H1 (cell line): ENCODE measurements at regions not wholly inside any gene's neighbourhood (a gene's known extent, or its start where the extent isn't known, plus 50 kb on each side); places are given as distances from the start of the nearest gene placed in this dataset.

Experiments
- CTCF ChIA-PET: fragments of 300-600 bp; sonication (Branson Sonifier 250); formaldehyde crosslinking; loops from one replicate; lab custom pipeline; 2021; ENCODE audit not compliant: partially characterized antibody; lab: Charles Lee
- POLR2A ChIA-PET: fragments of 300-600 bp; sonication (Branson Sonifier 250); formaldehyde crosslinking; loops from one replicate; lab custom pipeline; 2021; ENCODE audit warnings: inconsistent platforms; ENCODE audit not compliant: partially characterized antibody; lab: Charles Lee
- DNase-seq, 2 experiments: peaks; one replicate each; pipeline versions ENCODE4 v3.0.0 to v3.0.0-alpha.2; 2010 to 2022; ENCODE audit warnings: low spot score in 2 of 2, low read depth in 1 of 2, mixed read lengths in 1 of 2
- FAIRE-seq: peaks from 2 replicates; lab custom pipeline; 2011; peaks lifted over from hg19 to GRCh38; lab: Jason Lieb, UNC
- H2AFZ ChIP-seq: 2 replicates; pipeline ENCODE4 v1.8.1; 2012; ENCODE audit warnings: low read length, inconsistent platforms
- H2AK5ac ChIP-seq: 2 replicates; pipeline ENCODE4 v1.6.1; 2013; ENCODE audit warnings: low read depth, low read length
- H2BK120ac ChIP-seq: replicated peaks from 2 replicates; pipeline ENCODE3; 2013; ENCODE audit warnings: low read depth, low read length, inconsistent platforms
- H2BK12ac ChIP-seq: 2 replicates; pipeline ENCODE4 v1.6.1; 2013; ENCODE audit warnings: low read depth, low read length
- H2BK15ac ChIP-seq: 2 replicates; pipeline ENCODE4 v1.6.1; 2013; ENCODE audit warnings: low read length
- H2BK20ac ChIP-seq: 2 replicates; pipeline ENCODE4 v1.6.1; 2013; ENCODE audit warnings: low read length
- H2BK5ac ChIP-seq: 2 replicates; pipeline ENCODE4 v1.6.1; 2013; ENCODE audit warnings: low read depth, low read length
- H3K14ac ChIP-seq: 2 replicates; pipeline ENCODE4 v1.6.1; 2013; ENCODE audit warnings: inconsistent platforms; ENCODE audit not compliant: insufficient read length
- H3K18ac ChIP-seq: 2 replicates; pipeline ENCODE4 v1.6.1; 2013; ENCODE audit warnings: low read length; ENCODE audit errors: extremely low read depth
- H3K23ac ChIP-seq: 2 replicates; pipeline ENCODE4 v1.6.1; 2013; ENCODE audit warnings: inconsistent platforms; ENCODE audit not compliant: insufficient read length
- H3K23me2 ChIP-seq: 2 replicates; pipeline ENCODE4 v1.6.1; 2013; ENCODE audit warnings: low read depth, low read length
- H3K27ac ChIP-seq: 2 replicates; pipeline ENCODE4 v1.6.1; 2011; ENCODE audit warnings: low read depth, low read length, inconsistent platforms
- H3K27me3 ChIP-seq, 4 experiments: replicated peaks in 1 of 4; 1 replicate in 1 of 4; 2 replicates in 3 of 4; pipeline versions ENCODE4 v1.6.1 to v1.8.1; 2011 to 2013; ENCODE audit warnings: low read length in 3 of 4, mild to moderate bottlenecking in 3 of 4, inconsistent platforms in 2 of 4, mixed read lengths in 2 of 4, moderate library complexity in 1 of 4; ENCODE audit not compliant: control insufficient read depth in 3 of 4, insufficient read depth in 3 of 4; ENCODE audit errors: extremely low read depth in 1 of 4
- H3K36me3 ChIP-seq, 4 experiments: 2 replicates each; pipeline versions ENCODE4 v1.6.1 to v1.8.1; 2011 to 2013; ENCODE audit warnings: mild to moderate bottlenecking in 4 of 4, low read length in 3 of 4, moderate library complexity in 2 of 4, control low read depth in 1 of 4, inconsistent platforms in 1 of 4; ENCODE audit not compliant: insufficient read depth in 4 of 4, control insufficient read depth in 2 of 4
- H3K4ac ChIP-seq: replicated peaks from 2 replicates; pipeline ENCODE3; 2013; ENCODE audit warnings: low read length, low read depth, mixed read lengths, inconsistent platforms; ENCODE audit not compliant: insufficient read length
- H3K4me1 ChIP-seq, 4 experiments: replicated peaks in 1 of 4; 1 replicate in 1 of 4; 2 replicates in 3 of 4; pipeline versions ENCODE4 v1.6.1 to v1.8.1; 2011 to 2013; ENCODE audit warnings: low read length in 3 of 4, inconsistent platforms in 2 of 4, mixed read lengths in 1 of 4; ENCODE audit not compliant: insufficient read depth in 4 of 4, control insufficient read depth in 3 of 4
- H3K4me2 ChIP-seq, 2 experiments: 2 replicates each; pipeline versions ENCODE4 v1.6.1 to v1.8.1; 2011 to 2013; ENCODE audit warnings: low read depth in 2 of 2, low read length in 2 of 2, control low read depth in 1 of 2, inconsistent platforms in 1 of 2, mild to moderate bottlenecking in 1 of 2; ENCODE audit not compliant: insufficient read depth in 1 of 2
- H3K4me3 ChIP-seq, 4 experiments: fragments of 200-600, 300-600 bp in 1 of 4; sonication (generic), shearing (Covaris generic), sonication (Bioruptor Twin) in 1 of 4; 2 replicates each; pipeline versions ENCODE4 v1.5.1 to v1.8.1; 2011 to 2016; ENCODE audit warnings: low read length in 4 of 4, low read depth in 3 of 4, control low read depth in 2 of 4, inconsistent platforms in 2 of 4, mild to moderate bottlenecking in 2 of 4, mixed read lengths in 1 of 4, moderate library complexity in 1 of 4; ENCODE audit not compliant: insufficient read depth in 2 of 4; ENCODE audit errors: extremely low read depth in 1 of 4
- H3K56ac ChIP-seq: replicated peaks from 2 replicates; pipeline ENCODE3; 2013; ENCODE audit warnings: low read depth, mild to moderate bottlenecking, mixed read lengths, low read length, inconsistent platforms; ENCODE audit not compliant: insufficient read length
- H3K79me1 ChIP-seq: 2 replicates; pipeline ENCODE4 v1.6.1; 2013; ENCODE audit warnings: low read depth, low read length, control low read depth
- H3K79me2 ChIP-seq, 2 experiments: 2 replicates each; pipeline versions ENCODE4 v1.6.1 to v1.8.1; 2012 to 2013; ENCODE audit warnings: low read length in 2 of 2, mild to moderate bottlenecking in 2 of 2, inconsistent platforms in 1 of 2; ENCODE audit not compliant: insufficient read depth in 2 of 2, control insufficient read depth in 1 of 2
- H3K9ac ChIP-seq, 4 experiments: replicated peaks in 1 of 4; 1 replicate in 1 of 4; 2 replicates in 3 of 4; pipeline versions ENCODE4 v1.6.1 to v1.8.1; 2011 to 2013; ENCODE audit warnings: low read depth in 3 of 4, low read length in 3 of 4, control low read depth in 2 of 4, mild to moderate bottlenecking in 2 of 4, moderate library complexity in 2 of 4, inconsistent platforms in 1 of 4; ENCODE audit errors: extremely low read depth in 1 of 4
- H3K9me3 ChIP-seq, 2 experiments: 2 replicates each; pipeline versions ENCODE4 v1.6.1 to v1.8.1; 2012 to 2013; ENCODE audit warnings: mild to moderate bottlenecking in 2 of 2, moderate library complexity in 2 of 2, control low read depth in 1 of 2, inconsistent platforms in 1 of 2, low read depth in 1 of 2, low read length in 1 of 2, mixed read lengths in 1 of 2; ENCODE audit not compliant: insufficient read depth in 2 of 2
- H4K20me1 ChIP-seq, 2 experiments: replicated peaks in 1 of 2; 2 replicates each; pipeline versions ENCODE3 to v1.8.1; 2011 to 2013; ENCODE audit warnings: inconsistent platforms in 2 of 2, low read length in 2 of 2, mild to moderate bottlenecking in 1 of 2; ENCODE audit not compliant: insufficient read depth in 2 of 2, control insufficient read depth in 1 of 2
- H4K5ac ChIP-seq: 2 replicates; pipeline ENCODE4 v1.6.1; 2013; ENCODE audit warnings: low read length, low read depth, mixed read lengths, inconsistent platforms; ENCODE audit not compliant: insufficient read length
- H4K8ac ChIP-seq: 2 replicates; pipeline ENCODE4 v1.8.0; 2013; ENCODE audit warnings: mild to moderate bottlenecking, moderate library complexity, low read length, inconsistent platforms; ENCODE audit not compliant: insufficient read depth; ENCODE audit errors: extremely low read depth
- H4K91ac ChIP-seq: replicated peaks from 2 replicates; pipeline ENCODE3; 2013; ENCODE audit warnings: low read length, mixed read lengths, inconsistent platforms; ENCODE audit not compliant: insufficient read length
- SAP30 ChIP-seq: fragments of 300-600 bp; sonication (generic); IDR thresholded peaks from 2 replicates; pipeline ENCODE4 v1.7.1; 2012; ENCODE audit warnings: low read length, moderate library complexity, mild to moderate bottlenecking, inconsistent platforms; ENCODE audit not compliant: insufficient read depth, insufficient replicate concordance
- SIN3A ChIP-seq, 2 experiments: IDR thresholded peaks in 1 of 2; conservative IDR thresholded peaks in 1 of 2; 2 replicates each; pipeline ENCODE4 v1.6.1; 2011 to 2012; ENCODE audit warnings: low read length in 2 of 2, improper control_type of control experiment in 1 of 2, low read depth in 1 of 2, mild to moderate bottlenecking in 1 of 2
- SIRT6 ChIP-seq: IDR thresholded peaks from one replicate; pipeline ENCODE4 v1.7.1; 2012; ENCODE audit warnings: low read length, inconsistent platforms
- TAF7 ChIP-seq: optimal IDR thresholded peaks from 2 replicates; pipeline ENCODE3; 2011; ENCODE audit warnings: low read depth, mild to moderate bottlenecking, inconsistent platforms, low read length, moderate library complexity, borderline replicate concordance
- TCF12 ChIP-seq: IDR thresholded peaks from 2 replicates; pipeline ENCODE4 v1.6.1; 2011; ENCODE audit warnings: low read depth, mild to moderate bottlenecking, low read length
- WGBS, 2 experiments: shearing (Covaris generic) in 1 of 2; methylation state at CpG; one replicate each; pipeline versions ENCODE4 v1.1.6 to v1.1.7; 2013 to 2015; ENCODE audit warnings: low lambda C conversion rate in 2 of 2, mixed read lengths in 2 of 2, inconsistent platforms in 1 of 2, low coverage in 1 of 2, missing lambda C conversion rate in 1 of 2; ENCODE audit not compliant: insufficient replicate concordance in 2 of 2, insufficient coverage in 1 of 2, insufficient read length in 1 of 2; ENCODE audit errors: extremely low coverage in 1 of 2, missing lambda C conversion rate in 1 of 2; 5-methylcytosine and 5-hydroxymethylcytosine counted together

GRCh38 chr4:20592663-20593062 lies 107.6 kb upstream of the PACRGL start:
- no peak overlapping the region for H2BK12ac ChIP-seq
- ChIA-PET POLR2A (no interaction called here), CTCF (interaction anchor here (0.6 to 1.7 kb wide), 3 partner anchors 8 to 19 kb away, joined by 3 to 4 read pairs (median 3); no protein-coding TSS in a partner anchor)
- H3K14ac ChIP-seq = no peak overlapping the region
- H3K36me3 ChIP-seq = no peaks in the 10 kb centered on the region
- H4K91ac ChIP-seq = no peak overlapping the region
- H3K27me3 ChIP-seq = no peaks in the 10 kb centered on the region
- H3K79me1 ChIP-seq = no peaks in the 10 kb centered on the region
- H3K23me2 ChIP-seq = no peaks in the 10 kb centered on the region
- H3K9me3 ChIP-seq = no peaks in the 10 kb centered on the region
- H2BK20ac ChIP-seq = no peak overlapping the region
- H2BK15ac ChIP-seq = no peak overlapping the region
- TF ChIP-seq TAF7 (no peak), TCF12 (no peak), SAP30 (no peak), SIN3A (conservative IDR thresholded peaks at IDR 0.05 in 1 of 2, IDR thresholded peaks at IDR 0.05 in 1 of 2; ENCODE audit: low read depth in 1 of 2, low read length in 2 of 2) (no peak), SIRT6 (no peak)
- DNase-seq (no peak), FAIRE-seq (no peak)
- H4K20me1 ChIP-seq = no peaks in the 10 kb centered on the region
- no peak overlapping the region for H2BK120ac ChIP-seq
- no peak overlapping the region for H3K4me3 ChIP-seq
- H2BK5ac ChIP-seq = no peak overlapping the region
- no peak overlapping the region for H4K8ac ChIP-seq
- no peak overlapping the region for H3K4me2 ChIP-seq
- no peak overlapping the region for H3K4ac ChIP-seq
- no peak overlapping the region for H3K27ac ChIP-seq
- no peak overlapping the region for H3K23ac ChIP-seq
- H4K5ac ChIP-seq = no peak overlapping the region
- no peak overlapping the region for H3K56ac ChIP-seq
- H2AFZ ChIP-seq = no peak overlapping the region
- H3K79me2 ChIP-seq = no peaks in the 10 kb centered on the region
- WGBS, 2 experiments = 98% methylated on average over 2 of the region's 2 CpGs; no CpG with 5 or more reads in 1 of the 2 experiments
- H3K4me1 ChIP-seq = peaks cover 0 to 3% (median 1%) of the 10 kb centered on the region in 4 experiments; a peak in 2 of 7 replicates
- no peak overlapping the region for H3K18ac ChIP-seq
- H3K9ac ChIP-seq = no peak overlapping the region
- no peak overlapping the region for H2AK5ac ChIP-seq
